Endometrium (tissue), 2 donors: ENCODE measurements at regions not wholly inside any gene's neighbourhood (a gene's known extent, or its start where the extent isn't known, plus 50 kb on each side); places are given as distances from the start of the nearest gene placed in this dataset.
"Not testable (repeated sequence)": the region's sequence is repeated elsewhere in the genome, so short reads cannot be mapped to it uniquely, and the experiment has no call there.

Experiments used
- FAIRE-seq: peaks from 2 replicates; lab custom pipeline; 2012; peaks lifted over from hg19 to GRCh38; lab: Jason Lieb, UNC
- donor health status: control.
- donor health status: control.

DNA sequence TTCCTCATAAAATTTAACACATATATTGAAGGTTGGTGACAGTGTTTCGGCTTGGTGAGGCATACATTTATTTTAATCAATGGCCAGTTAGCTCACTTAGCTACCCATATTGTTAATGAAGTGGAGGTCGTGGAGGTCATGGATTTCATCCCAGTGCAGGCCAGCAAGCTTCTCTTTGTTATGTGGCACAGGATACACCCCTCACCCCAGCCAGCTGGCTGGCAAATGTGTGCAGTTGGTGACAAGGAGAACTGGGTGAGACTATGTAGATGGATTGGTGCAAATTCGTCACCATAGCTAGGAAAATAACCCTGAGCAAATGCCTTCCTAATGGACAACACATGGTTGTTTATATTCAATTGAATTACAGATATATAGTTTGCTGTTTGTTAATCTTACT, 50.5 kb upstream of the FOXP2 start:
- FAIRE-seq, result no peak

- no peak for FAIRE-seq
These were observed 51.3 kb upstream of the FOXP2 start for GRCh38 chr7:114363292-114363691.

DNA sequence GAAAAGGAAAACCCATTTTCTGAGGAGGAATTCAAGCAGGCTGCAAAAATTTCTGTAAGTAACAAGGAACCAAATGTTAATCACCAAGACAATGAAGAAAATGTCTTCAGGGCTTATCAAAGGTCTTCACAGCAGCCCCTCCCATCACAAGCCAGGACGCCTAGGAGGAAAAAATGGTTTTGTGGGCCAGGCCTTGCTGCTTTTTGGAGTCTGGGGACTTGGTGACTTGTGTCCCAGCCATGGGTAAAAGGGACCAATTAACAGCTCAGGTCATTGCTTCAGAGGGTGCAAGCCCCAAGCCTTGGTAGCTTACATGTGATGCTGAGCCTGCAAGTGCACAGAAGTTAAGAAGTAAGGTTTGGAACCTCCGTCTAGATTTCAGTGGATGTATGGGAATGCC, 55.7 kb upstream of the FOXP2 start:
- no peak for FAIRE-seq

DNA sequence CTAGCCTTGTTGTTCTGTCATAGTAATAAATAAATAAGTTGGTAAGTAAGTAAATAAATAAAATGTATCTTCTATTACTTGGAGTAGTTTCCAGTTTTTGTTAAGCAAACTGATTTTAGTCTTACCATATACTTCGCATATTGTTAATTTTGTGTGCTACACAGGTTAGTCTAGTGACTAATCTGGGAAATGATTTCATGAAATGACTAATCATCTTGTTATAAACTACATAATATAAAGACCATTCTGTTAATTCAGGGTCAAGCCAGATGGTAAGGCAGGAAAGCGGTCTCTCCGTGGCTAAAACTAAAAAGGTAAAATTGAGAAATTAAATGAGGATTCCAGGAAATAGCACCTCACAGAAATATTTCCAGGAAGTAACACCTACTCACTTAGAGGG, 58.5 kb upstream of the FOXP2 start:
- FAIRE-seq, result no peak

GRCh38 chr7:114354306-114354705, 60.3 kb upstream of the FOXP2 start:
- FAIRE-seq, result no peak

- FAIRE-seq, result no peak
These were observed 69.1 kb upstream of the FOXP2 start for GRCh38 chr7:114345494-114345893.

DNA sequence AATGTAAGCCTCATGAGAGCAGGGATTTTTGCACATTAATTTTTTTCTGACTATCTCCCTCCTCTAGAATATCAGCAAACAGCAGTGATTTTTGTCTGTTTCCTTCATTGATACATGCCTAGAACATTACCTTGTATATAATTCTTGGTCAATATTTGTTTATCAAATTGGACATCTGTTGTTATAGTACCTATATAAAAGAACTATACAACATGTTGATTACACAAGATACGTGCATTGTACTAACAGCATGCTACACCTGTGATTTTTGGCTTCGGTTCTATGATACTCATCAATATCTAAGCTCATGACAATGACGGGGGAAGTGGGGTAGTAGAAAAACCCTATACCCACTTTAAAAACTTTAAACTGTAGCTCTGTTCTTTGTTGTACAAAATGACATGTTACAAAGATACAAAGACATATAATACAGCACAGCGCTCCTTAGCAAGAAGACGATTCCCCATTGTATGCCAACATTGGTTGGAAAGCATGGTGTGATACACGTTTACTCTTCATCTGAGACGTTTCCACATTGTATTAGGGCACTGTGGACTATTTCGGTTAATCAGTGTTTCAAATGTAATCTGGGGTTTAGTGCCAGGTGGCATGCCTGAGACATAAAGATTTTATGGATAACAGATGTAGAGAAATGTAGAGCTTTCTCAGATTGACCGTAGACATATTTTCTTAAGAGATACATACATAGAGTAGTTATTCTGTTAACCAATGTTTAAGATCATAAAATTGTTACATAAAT, 70.5 kb upstream of the FOXP2 start:
- FAIRE-seq, result no peak

DNA sequence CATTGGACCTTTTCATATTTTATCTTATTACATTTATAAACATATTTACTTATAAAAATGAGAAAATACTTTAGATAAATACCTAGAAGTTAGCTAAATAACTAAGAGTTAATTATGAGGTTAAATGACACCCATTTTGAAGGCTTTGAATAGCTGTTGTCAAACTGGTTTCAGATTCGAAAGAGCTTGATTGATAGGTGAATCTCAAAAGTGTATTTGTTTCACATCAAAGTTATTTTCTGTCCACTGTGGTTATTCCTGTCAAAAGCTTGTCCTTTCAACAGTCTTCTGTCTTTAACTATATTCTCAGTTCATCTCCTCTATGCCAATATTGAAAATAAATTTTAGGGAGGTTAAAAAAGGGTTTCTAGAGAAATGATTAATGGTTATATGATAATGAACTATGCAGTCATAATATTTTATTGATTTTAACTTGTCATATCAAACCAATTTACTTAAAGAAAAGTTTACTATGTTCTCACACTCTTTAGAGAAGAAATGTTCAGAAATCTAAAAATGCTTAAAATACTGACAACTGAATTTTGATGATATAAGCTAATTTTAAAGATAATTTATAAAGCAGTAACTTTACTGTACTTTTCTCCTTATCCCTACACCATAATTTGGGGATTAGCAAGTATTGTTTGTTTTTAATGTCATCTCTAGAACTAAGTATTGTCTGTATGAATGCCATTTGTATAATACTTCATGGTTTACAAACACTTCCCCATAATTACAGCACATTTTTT, 72.0 kb upstream of the FOXP2 start:
- no peak for FAIRE-seq

GRCh38 chr7:114341648-114342047, 73.0 kb upstream of the FOXP2 start:
- FAIRE-seq, result no peak

GRCh38 chr7:114334989-114335388, 79.6 kb upstream of the FOXP2 start:
- FAIRE-seq, result no peak

DNA sequence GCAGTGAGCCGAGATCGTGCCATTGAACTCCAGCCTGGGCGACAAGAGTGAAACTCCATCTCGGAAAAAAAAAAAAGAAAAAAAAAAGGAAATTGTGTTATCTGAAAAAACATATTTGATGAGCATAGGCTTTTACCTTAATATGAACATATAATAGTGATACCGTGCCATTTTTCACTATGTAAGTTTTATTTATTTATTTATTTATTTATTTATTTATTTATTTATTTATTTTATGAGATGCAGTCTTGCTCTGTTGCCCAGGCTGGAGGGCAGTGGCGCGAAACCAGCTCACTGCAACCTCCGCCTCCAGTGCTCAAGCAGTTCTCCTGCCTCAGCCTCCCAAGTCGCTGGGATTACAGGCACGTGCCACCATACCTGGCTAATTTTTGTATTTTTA, 85.2 kb upstream of the FOXP2 start:
- FAIRE-seq, result not testable (repeated sequence)

DNA sequence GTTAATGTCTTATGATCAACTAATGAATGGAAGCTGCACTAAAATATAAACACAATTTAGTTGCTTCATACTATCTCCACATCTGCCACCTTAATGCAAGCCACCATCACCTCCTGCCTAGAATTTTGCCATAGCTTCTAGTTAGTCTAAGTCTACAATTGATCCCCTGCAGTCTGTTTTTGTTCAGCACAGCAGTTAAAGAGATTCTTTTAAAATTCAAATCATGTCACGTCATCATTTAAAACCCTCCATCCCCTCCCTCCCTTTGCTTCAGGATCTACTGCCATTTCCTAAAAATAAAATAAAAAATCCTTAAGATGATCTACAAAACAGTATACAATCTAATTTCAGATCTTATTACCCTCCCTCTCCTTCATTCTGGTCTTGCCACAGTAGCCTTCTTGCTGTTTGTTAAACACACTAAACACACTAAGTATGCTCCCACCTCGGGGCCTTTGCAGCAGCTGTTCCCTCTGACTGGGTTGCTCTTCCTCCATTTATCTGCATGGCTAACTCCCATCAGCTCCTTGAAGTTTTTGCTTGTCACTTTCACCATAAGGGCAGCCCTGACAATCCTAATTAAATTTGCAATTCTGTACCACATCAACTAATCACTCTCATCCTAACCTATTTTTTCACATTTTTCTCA, 97.0 kb upstream of the FOXP2 start:
- FAIRE-seq, result no peak

DNA sequence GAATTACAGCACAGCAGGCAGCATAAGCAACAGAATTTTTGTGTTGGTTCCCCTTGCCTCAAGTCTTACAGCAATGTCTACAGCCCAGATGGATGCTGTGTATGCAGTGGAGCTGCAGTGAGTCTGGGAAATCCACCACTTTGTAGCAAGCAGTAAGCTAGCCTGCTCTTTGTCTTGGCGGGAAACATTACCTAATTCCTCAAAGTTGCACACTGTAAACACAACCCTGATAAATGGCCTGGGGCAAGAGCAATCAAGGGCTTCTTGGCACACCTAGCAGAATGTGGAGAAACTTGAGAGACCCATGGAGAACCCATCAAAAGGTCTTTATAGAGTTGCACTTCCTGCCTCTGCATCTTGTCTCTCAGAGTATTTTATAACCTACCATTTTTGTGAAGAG, 102.0 kb upstream of the FOXP2 start:
- no peak for FAIRE-seq

GRCh38 chr7:114310345-114311110, 104.1 kb upstream of the FOXP2 start:
- no peak for FAIRE-seq

GRCh38 chr7:114309729-114310128, 104.9 kb upstream of the FOXP2 start:
- FAIRE-seq, result no peak

- no peak for FAIRE-seq
These were observed 111.3 kb upstream of the FOXP2 start for GRCh38 chr7:114303301-114303700.

GRCh38 chr7:114302858-114303257, 111.8 kb upstream of the FOXP2 start:
- no peak for FAIRE-seq

DNA sequence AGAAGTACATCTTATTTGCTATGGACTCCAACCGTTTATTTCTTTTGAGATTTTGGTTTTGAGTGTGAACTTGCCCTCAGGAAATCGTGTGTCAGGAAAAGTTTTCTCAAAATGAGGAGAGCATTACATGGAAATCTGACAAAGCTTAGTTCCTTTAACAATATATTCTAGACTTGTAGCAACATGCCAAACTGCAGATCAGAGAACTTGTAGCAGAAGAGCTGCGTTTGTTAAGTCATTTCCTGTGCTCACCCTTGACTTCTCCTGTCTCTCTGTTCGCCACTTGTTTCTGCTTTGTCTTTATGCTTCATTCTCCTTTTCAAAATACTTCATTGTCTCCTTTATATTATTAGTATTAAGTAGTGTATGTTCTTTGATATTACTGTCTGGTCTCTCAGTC, 116.6 kb upstream of the FOXP2 start:
- FAIRE-seq, result no peak

- FAIRE-seq, result no peak
These were observed 117.5 kb upstream of the FOXP2 start for GRCh38 chr7:114297121-114297520.

DNA sequence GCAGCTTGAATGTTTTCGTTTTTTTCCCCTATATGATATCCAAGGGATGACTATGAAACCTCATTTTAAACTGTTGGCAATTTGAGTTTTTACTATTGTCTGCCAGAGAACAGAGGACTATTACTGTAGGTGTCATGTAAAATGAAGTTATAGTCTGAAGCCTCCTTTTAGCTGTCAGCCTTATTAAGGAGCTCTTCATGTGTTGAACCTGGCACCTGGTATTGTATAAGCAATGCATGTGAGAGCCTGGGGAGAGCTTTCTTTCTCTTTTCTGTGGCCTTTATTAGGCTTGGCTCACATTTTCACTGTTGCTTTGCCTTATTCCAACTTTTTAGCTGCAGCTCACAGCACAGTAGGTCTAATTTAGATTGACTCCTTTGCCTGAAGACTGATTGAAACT, 119.1 kb upstream of the FOXP2 start:
- FAIRE-seq, result no peak

GRCh38 chr7:114294036-114294435, 120.6 kb upstream of the FOXP2 start:
- FAIRE-seq, result no peak

DNA sequence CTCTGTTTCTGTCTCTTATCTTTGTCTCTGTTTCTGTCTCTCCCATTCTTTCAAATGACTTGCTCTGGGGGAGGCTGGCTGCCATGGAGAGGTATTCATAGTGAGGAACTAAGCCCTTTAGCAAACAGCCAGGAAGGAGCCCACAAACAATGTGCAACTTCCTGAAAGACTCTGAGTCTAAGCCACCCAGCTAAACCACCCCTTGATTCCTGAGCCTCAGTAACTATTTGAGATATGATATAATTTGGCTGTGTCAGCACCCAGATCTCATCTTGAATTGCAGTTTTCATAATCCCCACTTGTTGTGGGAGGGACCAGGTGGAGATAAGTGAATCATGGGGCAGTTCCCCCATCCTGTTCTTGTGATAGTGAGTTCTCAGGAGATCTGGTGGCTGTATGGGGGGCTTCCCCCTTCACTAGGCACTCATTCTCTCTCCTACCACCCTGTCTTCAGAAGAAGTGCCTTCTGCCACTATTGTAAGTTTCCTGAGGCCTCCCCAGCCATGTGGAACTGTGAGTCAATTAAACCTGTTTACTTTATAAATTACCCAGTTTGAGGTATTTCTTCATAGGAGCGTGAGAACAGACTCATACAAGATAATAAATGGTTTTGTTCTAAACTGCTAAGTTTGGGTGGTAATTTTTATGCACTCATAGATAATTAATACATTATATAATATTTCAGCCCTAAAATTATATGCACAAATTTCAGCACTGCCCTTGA, 121.2 kb upstream of the FOXP2 start:
- FAIRE-seq, result no peak
